ENCODE measurements at regions not wholly inside any gene's neighbourhood (a gene's known extent, or its start where the extent isn't known, plus 50 kb on each side); places are given as distances from the start of the nearest gene placed in this dataset.

DNA sequence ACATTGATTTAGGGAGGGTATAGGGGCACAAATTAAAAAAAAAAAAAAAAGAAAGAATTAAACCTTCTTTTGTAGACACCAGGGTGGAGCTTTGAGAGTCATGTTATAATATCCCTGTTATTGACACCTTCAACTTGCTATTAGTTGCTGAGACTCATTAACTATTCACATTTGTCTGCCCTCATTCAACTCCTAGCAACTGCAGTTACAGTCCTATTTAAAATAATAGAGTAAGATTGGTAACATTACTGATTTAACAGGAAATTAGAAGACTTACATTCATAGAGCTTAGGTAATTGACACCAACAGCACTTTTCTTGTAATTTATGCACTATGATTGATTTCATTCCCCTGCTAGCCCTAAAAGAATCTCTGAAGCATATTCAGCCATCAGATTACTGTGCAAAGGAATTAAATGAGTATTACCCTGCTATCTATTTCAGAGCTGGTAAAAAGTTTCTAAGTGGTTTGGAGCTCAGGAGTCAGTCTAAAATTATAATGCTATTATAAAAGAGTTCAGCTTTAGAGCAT, 148.8 kb upstream of the TBL1XR1 start:
- Histone ChIP-seq H3K79me2 (ENCODE audit: control insufficient read depth, insufficient read depth, low read length) (no peaks in the 10 kb centered on the region), H3K4me3 (ENCODE audit: control extremely low read depth in 1 of 5, extremely low read depth in 1 of 5, insufficient read depth in 1 of 5, low read depth in 2 of 5, low read length in 4 of 5) (no peak overlapping the region), H3K4me1 (ENCODE audit: control insufficient read depth in 2 of 2, insufficient read depth in 2 of 2, low read length in 2 of 2) (peaks cover 39 to 53% of the 10 kb centered on the region in 2 donors), H2AFZ (ENCODE audit: insufficient read depth, low read depth, low read length, poor library complexity, severe bottlenecking) (no peak overlapping the region), H3K36me3 (replicated peaks in 1 of 2; ENCODE audit: control extremely low read depth in 1 of 2, control insufficient read depth in 1 of 2, extremely low read depth in 1 of 2, insufficient read depth in 2 of 2, low read length in 1 of 2) (no peaks in the 10 kb centered on the region), H3K27me3 (replicated peaks in 1 of 4; ENCODE audit: control extremely low read depth in 1 of 4, control insufficient read depth in 3 of 4, insufficient read depth in 4 of 4, low read length in 3 of 4) (no peaks in the 10 kb centered on the region), H3K4me2 (replicated peaks; ENCODE audit: low read depth, low read length, poor library complexity, severe bottlenecking) (peak overlapping the region; percentile 46), H3K9ac (ENCODE audit: low read length) (no peak overlapping the region), H3K27ac (ENCODE audit: low read length in 2 of 2) (no peak overlapping the region), H3K9me3 (ENCODE audit: control extremely low read depth in 1 of 3, control insufficient read depth in 2 of 3, insufficient read depth in 1 of 3, low read length in 2 of 3) (no peaks in the 10 kb centered on the region), H4K20me1 (ENCODE audit: control insufficient read depth, insufficient read depth, low read length, poor library complexity, severe bottlenecking) (no peaks in the 10 kb centered on the region)
- Mint-ChIP-seq H3K4me1 (peaks cover 50% of the 10 kb centered on the region), H3K9me3 (ENCODE audit: insufficient read depth) (no peaks in the 10 kb centered on the region), H3K27ac (peak overlapping the region; percentile 78), H3K27me3 (no peaks in the 10 kb centered on the region), H3K4me3 (no peak overlapping the region)
- ATAC-seq (ENCODE audit: low read depth) = no peak
- intact Hi-C loops (cut with micrococcal nuclease) = no loop called here
- TF ChIP-seq, protein P1, sequence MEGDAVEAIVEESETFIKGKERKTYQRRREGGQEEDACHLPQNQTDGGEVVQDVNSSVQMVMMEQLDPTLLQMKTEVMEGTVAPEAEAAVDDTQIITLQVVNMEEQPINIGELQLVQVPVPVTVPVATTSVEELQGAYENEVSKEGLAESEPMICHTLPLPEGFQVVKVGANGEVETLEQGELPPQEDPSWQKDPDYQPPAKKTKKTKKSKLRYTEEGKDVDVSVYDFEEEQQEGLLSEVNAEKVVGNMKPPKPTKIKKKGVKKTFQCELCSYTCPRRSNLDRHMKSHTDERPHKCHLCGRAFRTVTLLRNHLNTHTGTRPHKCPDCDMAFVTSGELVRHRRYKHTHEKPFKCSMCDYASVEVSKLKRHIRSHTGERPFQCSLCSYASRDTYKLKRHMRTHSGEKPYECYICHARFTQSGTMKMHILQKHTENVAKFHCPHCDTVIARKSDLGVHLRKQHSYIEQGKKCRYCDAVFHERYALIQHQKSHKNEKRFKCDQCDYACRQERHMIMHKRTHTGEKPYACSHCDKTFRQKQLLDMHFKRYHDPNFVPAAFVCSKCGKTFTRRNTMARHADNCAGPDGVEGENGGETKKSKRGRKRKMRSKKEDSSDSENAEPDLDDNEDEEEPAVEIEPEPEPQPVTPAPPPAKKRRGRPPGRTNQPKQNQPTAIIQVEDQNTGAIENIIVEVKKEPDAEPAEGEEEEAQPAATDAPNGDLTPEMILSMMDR (IDR thresholded peaks at IDR 0.05) = no peak
- TF ChIP-seq EZH2 (IDR thresholded peaks at IDR 0.05; ENCODE audit: borderline replicate concordance, insufficient read depth, low read depth, low read length, poor library complexity, severe bottlenecking) = no peak
- DNase-seq = no peak
- ChIA-PET POLR2A (interaction anchor here (0.5 to 0.6 kb wide), 2 partner anchors 8 to 256 kb away, joined by 3 to 4 read pairs; no protein-coding TSS in a partner anchor), CTCF (interaction anchor here (1.5 kb wide), 1 partner anchor 295 kb away, joined by 3 read pairs; no protein-coding TSS in a partner anchor)

DNA sequence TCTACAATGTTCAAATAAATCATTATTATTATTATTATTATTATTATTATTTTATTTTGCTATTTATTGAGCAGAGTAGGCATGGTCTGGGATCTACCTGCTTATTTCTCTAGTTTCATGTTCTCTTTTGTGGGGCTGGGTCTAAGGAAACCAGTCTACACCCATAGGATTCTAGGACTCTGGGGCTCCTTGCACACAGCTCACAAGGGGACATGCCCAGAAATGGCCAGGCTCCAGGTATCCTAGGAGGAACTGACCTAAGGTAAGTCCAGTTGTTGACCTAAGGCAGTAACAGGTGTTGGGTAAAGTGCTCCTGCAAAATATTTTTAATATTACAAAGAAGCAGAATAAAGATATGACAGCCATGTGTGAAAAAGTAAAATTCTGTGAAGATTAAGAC, 149.6 kb upstream of the TBL1XR1 start:
- POLR2A ChIA-PET = interaction anchor here (0.5 kb wide), 1 partner anchor 9 kb away, joined by 4 read pairs; no protein-coding TSS in a partner anchor

More for the DNA sequence above, 149.6 kb upstream of the TBL1XR1 start:
- no peak for ATAC-seq (ENCODE audit: low read depth)
- Histone ChIP-seq H3K79me2 (ENCODE audit: control insufficient read depth, insufficient read depth, low read length) (no peaks in the 10 kb centered on the region), H2AFZ (ENCODE audit: insufficient read depth, low read depth, low read length, poor library complexity, severe bottlenecking) (no peak overlapping the region), H3K4me1 (ENCODE audit: control insufficient read depth in 2 of 2, insufficient read depth in 2 of 2, low read length in 2 of 2) (peaks cover 47 to 60% of the 10 kb centered on the region in 2 donors), H3K27ac (ENCODE audit: low read length in 2 of 2) (no peak overlapping the region), H3K9me3 (ENCODE audit: control extremely low read depth in 1 of 3, control insufficient read depth in 2 of 3, insufficient read depth in 1 of 3, low read length in 2 of 3) (no peaks in the 10 kb centered on the region), H3K4me3 (ENCODE audit: control extremely low read depth in 1 of 5, extremely low read depth in 1 of 5, insufficient read depth in 1 of 5, low read depth in 2 of 5, low read length in 4 of 5) (no peak overlapping the region), H3K36me3 (replicated peaks in 1 of 2; ENCODE audit: control extremely low read depth in 1 of 2, control insufficient read depth in 1 of 2, extremely low read depth in 1 of 2, insufficient read depth in 2 of 2, low read length in 1 of 2) (no peaks in the 10 kb centered on the region), H3K4me2 (replicated peaks; ENCODE audit: low read depth, low read length, poor library complexity, severe bottlenecking) (no peak overlapping the region), H3K27me3 (replicated peaks in 1 of 4; ENCODE audit: control extremely low read depth in 1 of 4, control insufficient read depth in 3 of 4, insufficient read depth in 4 of 4, low read length in 3 of 4) (no peaks in the 10 kb centered on the region), H3K9ac (ENCODE audit: low read length) (no peak overlapping the region), H4K20me1 (ENCODE audit: control insufficient read depth, insufficient read depth, low read length, poor library complexity, severe bottlenecking) (no peaks in the 10 kb centered on the region)
- no peak for DNase-seq
- peaks cover 58% of the 10 kb centered on the region for H3K4me1 Mint-ChIP-seq
- H3K9me3 Mint-ChIP-seq (ENCODE audit: insufficient read depth) = no peaks in the 10 kb centered on the region
- no peak for TF ChIP-seq EZH2 (IDR thresholded peaks at IDR 0.05; ENCODE audit: borderline replicate concordance, insufficient read depth, low read depth, low read length, poor library complexity, severe bottlenecking)
- TF ChIP-seq, protein P1 (IDR thresholded peaks at IDR 0.05) = no peak
- H3K27ac Mint-ChIP-seq = no peak overlapping the region
- no peaks in the 10 kb centered on the region for H3K27me3 Mint-ChIP-seq
- intact Hi-C loops (cut with micrococcal nuclease) = no loop called here
- CTCF ChIA-PET = interaction anchor here (1.0 to 1.5 kb wide), 2 partner anchors 148 to 296 kb away, joined by 3 read pairs; no protein-coding TSS in a partner anchor
- H3K4me3 Mint-ChIP-seq = no peak overlapping the region
